ENCODE measurements at regions not wholly inside any gene's neighbourhood (a gene's known extent, or its start where the extent isn't known, plus 50 kb on each side); places are given as distances from the start of the nearest gene placed in this dataset.
A peak's percentile ranks its signal among the peaks of the same experiment; 100 is the strongest.

GRCh38 chr20:39935901-39936300 is 753.1 kb downstream of the MAFB start:
- Histone ChIP-seq H3K27me3 (no peaks in the 10 kb centered on the region), H3K4me3 (no peak overlapping the region), H3K36me3 (no peaks in the 10 kb centered on the region), H3K4me1 (peaks cover 0 to 2% (median 0%) of the 10 kb centered on the region in 9 donors), H3K27ac (no peak overlapping the region), H3K9me3 (peaks cover 0 to 4% (median 0%) of the 10 kb centered on the region in 11 donors)
- ATAC-seq (peak in 2 of 8 donors; percentile 60 to 64), DNase-seq (no peak)
- intact Hi-C loops (cut with DNase I), result no loop called here
- WGBS, 2 donors, result 27 to 31% methylated on average over 4 of the region's 4 CpGs
- no peak for TF ChIP-seq CTCF (IDR thresholded peaks at IDR 0.05)

- Histone ChIP-seq H3K9me3 (peaks cover 0 to 2% (median 0%) of the 10 kb centered on the region in 11 donors), H3K4me3 (no peak overlapping the region), H3K36me3 (no peaks in the 10 kb centered on the region), H3K27me3 (peaks cover 0 to 6% (median 0%) of the 10 kb centered on the region in 7 donors), H3K27ac (no peak overlapping the region), H3K4me1 (no peaks in the 10 kb centered on the region)
- TF ChIP-seq CTCF (IDR thresholded peaks at IDR 0.05), result no peak
- 92 to 97% methylated on average over 2 of the region's 2 CpGs for WGBS, 2 donors
- DNase-seq (no peak), ATAC-seq (no peak)
- intact Hi-C loops (cut with DNase I), result no loop called here
Measured at GRCh38 chr20:39916236-39916765, 772.7 kb downstream of the MAFB start.

- no peak for TF ChIP-seq CTCF (IDR thresholded peaks at IDR 0.05)
- ATAC-seq (no peak), DNase-seq (no peak)
- peaks cover 0 to 10% (median 0%) of the 10 kb centered on the region in 9 donors for H3K4me1 ChIP-seq
- H3K9me3 ChIP-seq, result no peaks in the 10 kb centered on the region
- intact Hi-C loops (cut with DNase I), result no loop called here
- peaks cover 0 to 6% (median 0%) of the 10 kb centered on the region in 7 donors for H3K27me3 ChIP-seq
- 56 to 72% methylated on average over 3 of the region's 3 CpGs for WGBS, 2 donors
- no peak overlapping the region for H3K27ac ChIP-seq
- no peaks in the 10 kb centered on the region for H3K36me3 ChIP-seq
- H3K4me3 ChIP-seq, result no peak overlapping the region
Measured at GRCh38 chr20:39913274-39913673, 775.8 kb downstream of the MAFB start.

GRCh38 chr20:39911497-39911896 is 777.5 kb downstream of the MAFB start:
- no peaks in the 10 kb centered on the region for H3K9me3 ChIP-seq
- no peaks in the 10 kb centered on the region for H3K36me3 ChIP-seq
- WGBS, 2 donors, result 52 to 66% methylated on average over 1 of the region's 1 CpG
- no peak overlapping the region for H3K4me3 ChIP-seq
- H3K27ac ChIP-seq, result no peak overlapping the region
- H3K4me1 ChIP-seq, result peaks cover 0 to 10% (median 0%) of the 10 kb centered on the region in 9 donors
- no peak for ATAC-seq
- no peak for DNase-seq
- intact Hi-C loops (cut with DNase I), result no loop called here
- no peak for TF ChIP-seq CTCF (IDR thresholded peaks at IDR 0.05)
- H3K27me3 ChIP-seq, result peaks cover 0 to 6% (median 0%) of the 10 kb centered on the region in 7 donors
